HG03457 (cell line): ENCODE measurements at regions not wholly inside any gene's neighbourhood (a gene's known extent, or its start where the extent isn't known, plus 50 kb on each side); places are given as distances from the start of the nearest gene placed in this dataset.
"Not testable (repeated sequence)": the region's sequence is repeated elsewhere in the genome, so short reads cannot be mapped to it uniquely, and the experiment has no call there.

Source experiments
- ATAC-seq: cut with Tn5 transposase; IDR thresholded peaks from one replicate; pipeline ENCODE4 v1.9.1; 2021; ENCODE audit warnings: moderate number of reproducible peaks; ENCODE audit not compliant: unreplicated experiment

DNA sequence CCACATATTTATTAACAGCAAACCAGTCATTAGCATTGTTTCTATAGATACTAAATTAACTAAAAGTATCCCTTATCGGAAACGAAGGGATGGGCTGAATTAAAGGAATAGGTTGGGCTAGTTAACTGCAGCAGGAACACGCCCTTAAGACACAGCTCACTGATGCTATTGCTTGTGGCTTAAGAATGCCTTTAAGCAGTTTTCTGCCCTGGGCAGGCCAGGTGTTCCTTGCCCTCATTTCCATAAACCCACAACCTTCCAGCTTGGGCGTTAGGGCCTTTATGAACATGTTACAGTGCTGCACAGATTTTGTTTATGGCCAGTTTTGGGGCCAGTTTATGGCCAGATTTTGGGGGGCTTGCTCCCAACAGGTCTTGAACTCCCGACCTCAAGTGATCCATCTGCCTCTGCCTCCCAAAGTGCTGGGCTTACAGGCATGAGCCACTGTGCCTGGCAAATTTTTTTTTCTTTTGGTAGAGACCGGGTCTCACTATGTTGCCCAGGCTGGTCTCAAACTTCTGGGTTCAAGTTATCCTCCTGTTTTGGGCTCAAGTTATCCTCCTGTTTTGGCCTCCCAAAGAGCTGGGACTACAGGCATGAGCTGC lies 90.1 kb upstream of the GRIN2A start:
- ATAC-seq, result not testable (repeated sequence)

DNA sequence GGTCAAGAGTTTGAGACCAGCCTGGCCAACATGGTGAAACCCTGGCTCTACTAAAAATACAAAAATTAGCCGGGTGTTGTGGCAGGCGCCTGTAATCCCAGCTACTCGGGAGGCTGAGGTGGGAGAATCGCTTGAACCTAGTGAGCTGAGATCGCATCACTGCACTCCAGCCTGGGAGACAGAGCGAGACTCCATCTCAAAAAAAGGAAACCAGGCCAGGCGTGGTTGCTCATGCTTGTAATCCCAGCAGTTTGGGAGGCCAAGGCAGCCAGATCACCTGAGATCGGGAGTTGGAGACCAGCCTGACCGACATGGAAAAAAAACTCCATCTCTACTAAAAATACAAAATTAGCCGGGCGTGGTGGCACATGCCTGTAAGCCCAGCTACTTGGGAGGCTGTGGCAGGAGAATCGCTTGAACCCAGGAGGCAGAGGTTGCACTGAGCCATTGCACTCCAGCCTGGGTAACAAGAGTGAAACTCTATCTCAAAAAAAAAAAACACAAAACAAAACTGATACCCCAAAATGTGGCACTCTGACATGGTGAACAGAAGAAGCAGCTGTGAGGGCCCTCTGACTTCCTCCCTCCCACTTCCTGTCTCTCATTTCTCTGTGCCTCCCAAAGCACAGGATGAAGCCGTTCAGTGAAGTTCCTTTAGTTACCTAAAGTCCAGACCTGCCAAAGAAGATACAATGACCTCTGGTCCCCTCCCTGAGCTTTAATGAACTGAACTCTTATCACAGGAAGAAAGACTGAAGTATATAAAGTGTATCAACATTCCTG lies 93.2 kb upstream of the GRIN2A start:
- peak; percentile 91 for ATAC-seq

DNA sequence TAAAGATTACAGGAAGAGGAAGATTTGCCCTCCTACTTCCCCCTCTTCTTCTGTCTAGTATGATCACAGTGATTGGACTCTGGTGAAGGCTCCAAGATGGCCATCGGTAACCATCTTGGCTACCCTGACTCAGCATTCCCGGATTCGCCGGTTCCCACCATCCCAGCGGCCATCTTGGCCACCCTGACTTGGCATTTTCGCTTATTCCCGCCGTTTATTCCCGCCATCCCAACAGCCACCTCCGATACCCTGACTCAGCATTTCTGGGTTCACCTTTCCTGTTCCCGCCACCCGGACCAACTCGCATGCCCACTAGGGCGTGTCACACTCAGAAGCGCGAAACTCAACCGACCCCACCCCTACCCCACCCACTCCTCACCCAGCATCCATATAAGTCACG lies 95.4 kb upstream of the GRIN2A start:
- no peak for ATAC-seq

DNA sequence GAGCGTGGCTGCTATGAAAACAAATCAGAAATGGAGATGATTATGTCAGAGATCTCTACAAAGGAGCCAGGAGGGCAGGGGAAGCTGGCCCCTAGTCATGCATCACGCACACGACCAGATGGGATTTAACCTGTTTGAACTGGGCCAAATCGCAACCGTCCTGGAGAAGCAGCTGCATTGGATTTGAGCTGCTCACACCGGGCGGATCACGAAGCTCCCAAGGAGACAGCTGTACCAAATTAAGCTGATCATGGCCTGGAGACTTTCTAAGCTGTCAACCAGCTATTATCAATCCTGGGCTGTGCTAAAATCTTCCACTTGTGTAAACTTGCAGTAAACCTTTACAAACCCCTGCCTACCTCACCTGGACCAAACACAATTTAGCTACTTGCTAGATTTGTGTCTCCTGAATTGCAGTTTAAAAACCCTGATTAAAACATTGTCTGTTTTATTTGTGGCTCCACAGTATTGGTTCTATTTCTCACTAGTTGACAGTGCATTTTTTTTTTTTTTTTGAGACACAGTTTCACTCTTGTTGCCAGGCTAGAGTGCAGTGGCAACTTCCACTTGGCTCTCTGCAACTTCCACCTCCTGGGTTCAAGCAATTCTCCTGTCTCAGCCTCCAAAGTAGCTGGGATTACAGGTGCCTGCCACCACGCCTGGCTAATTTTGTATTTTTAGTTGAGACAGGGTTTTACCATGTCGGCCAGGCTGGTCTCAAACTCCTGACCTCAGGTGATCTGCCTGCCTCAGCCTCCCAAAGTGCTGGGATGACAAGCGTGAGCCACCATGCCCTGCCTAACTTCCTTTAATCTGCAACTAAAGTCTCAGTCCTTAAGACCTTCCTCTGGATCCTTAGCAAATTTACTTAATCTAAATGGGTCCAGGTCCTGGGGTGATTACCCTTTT lies 98.3 kb upstream of the GRIN2A start:
- no peak for ATAC-seq

DNA sequence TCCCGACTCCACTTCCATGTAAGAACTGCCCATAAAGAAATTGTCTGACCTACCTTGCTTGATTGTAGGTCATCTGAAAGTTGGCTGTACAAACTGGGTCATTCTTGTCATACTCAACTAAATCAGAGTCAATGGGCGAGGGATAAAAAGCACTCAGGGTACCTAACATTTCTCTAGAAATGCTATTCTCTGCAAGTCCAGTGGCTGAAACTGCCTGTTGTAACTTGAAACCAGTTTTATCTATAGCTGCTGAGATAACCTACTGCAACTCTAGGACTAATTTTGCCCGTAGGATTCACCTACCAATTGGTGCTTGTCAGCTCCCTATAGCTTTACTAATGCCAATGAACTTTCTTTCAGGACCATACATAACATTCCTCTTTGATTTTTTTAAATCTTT lies 100.1 kb upstream of the GRIN2A start:
- no peak for ATAC-seq

DNA sequence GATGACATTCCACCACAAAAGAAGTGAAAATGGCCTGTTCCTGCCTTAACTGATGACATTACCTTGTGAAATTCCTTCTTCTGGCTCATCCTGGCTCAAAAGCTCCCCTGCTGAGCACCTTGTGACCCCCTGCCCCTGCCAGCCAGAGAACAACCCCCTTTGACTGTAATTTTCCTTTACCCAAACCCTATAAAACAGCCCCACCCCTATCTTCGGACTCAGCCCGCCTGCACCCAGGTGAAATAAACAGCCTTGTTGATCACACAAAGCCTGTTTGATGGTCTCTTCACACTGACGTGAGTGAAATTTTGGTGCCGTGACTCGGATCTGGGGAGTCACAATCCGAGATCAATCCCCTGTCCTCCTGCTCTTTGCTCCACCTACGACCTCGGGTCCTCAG lies 101.0 kb upstream of the GRIN2A start:
- not testable (repeated sequence) for ATAC-seq

DNA sequence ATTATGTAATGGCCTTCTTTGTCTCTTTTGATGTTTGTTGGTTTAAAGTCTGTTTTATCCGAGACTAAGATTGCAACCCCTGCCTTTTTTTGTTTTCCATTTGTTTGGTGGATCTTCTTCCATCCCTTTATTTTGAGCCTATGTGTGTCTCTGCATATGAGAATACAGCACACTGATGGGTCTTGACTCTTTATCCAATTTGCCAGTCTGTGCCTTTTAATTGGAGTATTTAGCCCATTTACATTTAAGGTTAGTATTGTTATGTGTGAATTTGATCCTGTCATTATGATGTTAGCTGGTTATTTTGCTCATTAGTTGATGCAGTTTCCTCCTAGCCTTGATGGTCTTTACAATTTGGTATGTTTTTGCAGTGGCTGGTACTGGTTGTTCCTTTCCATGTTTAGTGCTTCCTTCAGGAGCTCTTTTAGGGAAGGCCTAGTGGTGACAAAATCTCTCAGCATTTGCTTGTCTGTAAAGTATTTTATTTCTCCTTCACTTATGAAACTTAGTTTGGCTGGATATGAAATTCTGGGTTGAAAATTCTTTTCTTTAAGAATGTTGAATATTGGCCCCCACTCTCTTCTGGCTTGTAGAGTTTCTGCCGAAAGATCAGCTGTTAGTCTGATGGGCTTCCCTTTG lies 95.3 kb upstream of the ATF7IP2 start:
- not testable (repeated sequence) for ATAC-seq

DNA sequence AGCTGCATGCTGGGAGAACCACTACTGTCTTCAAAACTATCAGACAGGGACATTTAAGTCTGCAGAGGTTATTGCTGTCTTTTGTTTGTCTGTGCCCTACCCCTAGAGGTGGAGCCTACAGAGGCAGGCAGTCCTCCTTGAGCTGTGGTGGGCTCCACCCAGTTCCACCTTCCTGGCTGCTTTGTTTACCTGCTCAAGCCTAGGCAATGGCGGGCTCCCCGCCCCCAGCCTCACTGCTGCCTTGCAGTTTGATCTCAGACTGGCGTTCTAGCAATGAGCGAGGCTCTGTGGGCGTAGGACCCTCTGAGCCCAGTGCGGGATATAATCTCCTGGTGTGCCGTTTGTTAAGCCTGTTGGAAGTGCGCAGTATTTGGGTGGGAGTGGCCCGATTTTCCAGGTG lies 93.7 kb upstream of the ATF7IP2 start:
- ATAC-seq, result not testable (repeated sequence)

DNA sequence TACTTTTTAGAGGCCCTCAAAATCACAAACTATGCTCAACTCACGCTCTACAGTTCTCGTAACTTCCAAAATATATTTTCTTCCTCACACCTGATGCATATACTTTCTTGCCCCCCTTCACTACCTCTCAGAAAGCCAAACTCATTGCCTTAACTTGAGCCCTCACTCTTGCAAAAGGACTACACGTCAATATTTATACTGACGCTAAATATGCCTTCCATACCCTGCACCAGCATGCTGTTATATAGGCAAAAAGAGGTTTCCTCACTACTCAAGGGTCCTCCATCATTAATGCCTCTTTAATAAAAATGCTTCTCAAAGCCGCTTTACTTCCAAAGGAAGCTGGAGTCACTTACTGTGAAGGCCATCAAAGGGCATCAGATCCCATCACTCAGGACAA lies 92.9 kb upstream of the ATF7IP2 start:
- ATAC-seq, result not testable (repeated sequence)

DNA sequence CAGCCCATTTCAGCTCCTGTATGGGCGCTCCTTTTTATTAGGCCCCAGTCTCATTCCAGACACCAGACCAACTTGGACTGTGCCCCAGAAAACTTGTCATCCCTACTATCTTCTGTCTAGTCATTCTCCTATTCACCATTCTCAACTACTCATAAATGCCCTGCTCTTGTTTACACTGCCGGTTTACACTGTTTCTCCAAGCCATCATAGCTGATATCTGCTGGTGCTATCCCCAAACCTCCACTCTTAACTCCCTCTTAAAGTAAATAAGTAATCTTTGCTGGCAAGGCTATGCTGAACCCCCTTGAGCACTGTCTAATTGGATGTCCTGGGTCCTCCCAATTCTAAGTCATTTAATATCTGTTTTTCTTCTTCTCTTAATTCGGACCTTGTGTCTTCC lies 91.7 kb upstream of the ATF7IP2 start:
- ATAC-seq, result not testable (repeated sequence)

DNA sequence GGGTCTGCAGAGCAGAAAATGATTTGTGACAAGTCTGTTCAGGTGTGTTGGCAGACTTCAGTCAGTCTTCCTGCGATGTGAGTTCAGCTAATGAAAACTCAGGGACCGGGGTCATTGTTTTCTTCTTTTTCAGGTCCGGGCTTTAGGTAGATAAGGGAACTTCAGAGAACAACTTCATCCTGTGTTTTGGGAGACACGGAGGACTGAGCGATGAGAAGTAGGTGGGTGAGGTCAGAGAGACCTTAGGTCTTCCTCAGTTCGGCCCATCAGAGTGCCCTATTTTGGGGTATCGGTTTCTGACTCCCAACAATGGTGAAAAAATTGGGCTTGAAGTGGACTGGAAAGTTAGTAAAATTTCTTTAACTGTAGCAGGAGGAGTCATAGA lies 88.9 kb upstream of the ATF7IP2 start:
- peak; percentile 30 for ATAC-seq

DNA sequence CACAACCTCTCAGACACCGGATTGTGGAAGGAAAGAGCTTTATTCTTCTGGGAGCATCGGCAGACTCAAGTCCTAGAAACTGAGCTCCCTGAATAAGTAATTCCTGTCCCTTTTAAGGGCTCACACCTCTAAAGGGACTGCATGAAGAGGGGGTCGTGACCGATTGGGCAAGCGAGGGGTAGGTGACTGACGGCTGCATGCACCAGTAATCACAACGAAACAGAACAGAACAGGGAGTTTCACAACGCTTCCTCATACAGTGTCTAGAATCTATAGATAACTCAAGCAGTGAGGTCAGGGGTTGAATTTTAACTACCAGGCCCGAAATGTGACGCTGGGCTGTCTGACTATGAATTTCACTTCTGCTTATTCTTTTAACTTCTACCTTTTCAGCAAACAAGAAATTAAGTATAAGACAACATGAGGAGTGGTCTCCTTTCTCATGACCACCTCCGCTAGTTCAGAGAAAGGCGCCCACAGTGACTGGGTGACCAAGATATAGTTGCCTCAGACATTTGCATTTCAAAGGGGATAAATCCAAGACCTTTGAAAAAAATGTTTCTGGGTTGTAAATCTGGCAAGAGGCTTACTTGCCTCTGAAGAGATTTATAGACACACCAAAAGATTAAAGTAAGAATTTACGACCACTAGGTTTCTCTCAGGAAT lies 88.4 kb upstream of the ATF7IP2 start:
- ATAC-seq, result peak; percentile 93

DNA sequence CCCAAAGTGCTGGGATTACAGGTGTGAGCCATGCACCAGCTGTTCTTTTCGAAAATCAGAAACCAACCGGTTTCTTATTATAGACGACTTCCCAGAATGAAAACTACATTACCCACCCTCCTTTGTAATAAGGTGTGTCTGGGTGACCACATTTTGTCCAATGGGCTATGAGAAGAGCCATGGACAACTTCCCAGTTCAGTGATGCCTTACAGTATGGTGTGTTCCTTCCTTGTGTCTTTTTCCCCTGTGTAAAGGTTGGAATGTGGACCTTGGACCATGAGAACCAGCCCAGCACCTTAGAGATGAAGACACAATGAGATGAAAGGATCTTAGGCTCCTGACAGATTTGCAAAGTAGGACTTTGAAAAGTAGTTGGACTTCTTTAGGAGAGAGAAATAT lies 85.0 kb upstream of the ATF7IP2 start:
- ATAC-seq, result no peak

DNA sequence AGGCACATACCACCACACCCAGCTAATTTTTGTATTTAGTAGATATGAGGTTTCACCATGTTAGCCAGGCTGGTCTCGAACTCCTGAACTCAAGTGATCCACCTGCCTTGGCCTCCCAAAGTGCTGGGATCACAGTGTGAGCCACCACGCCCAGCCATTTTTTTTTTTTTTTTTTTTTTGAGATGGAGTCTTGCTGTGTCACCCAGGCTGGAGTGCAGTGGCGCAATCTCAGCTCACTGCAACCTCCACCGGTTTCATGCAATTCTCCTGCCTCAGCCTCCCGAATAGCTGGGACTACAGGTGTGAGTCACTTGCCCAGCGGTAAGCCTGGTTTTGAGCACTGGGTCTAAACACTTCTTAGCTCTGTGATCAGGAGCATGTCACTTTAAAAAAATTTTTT lies 84.3 kb upstream of the ATF7IP2 start:
- not testable (repeated sequence) for ATAC-seq

DNA sequence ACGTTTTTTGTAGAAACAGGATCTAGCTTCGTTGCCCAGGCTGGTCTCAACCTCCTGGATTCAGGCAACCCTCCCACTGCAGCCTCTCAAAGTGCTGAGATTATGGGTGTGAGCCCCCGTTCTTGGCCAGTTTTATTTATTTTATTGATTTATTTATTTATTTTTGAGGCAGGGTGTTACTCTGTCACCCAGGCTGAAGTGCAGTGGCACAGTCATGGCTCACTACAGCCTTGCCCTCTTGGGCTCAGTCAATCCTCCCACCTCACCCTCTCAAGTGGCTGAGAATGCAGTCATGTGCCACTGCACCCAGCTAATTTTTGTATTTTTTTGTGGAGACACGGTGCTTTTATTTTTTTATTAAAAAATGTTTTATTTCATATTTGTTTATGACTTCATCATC lies 79.9 kb upstream of the ATF7IP2 start:
- no peak for ATAC-seq

DNA sequence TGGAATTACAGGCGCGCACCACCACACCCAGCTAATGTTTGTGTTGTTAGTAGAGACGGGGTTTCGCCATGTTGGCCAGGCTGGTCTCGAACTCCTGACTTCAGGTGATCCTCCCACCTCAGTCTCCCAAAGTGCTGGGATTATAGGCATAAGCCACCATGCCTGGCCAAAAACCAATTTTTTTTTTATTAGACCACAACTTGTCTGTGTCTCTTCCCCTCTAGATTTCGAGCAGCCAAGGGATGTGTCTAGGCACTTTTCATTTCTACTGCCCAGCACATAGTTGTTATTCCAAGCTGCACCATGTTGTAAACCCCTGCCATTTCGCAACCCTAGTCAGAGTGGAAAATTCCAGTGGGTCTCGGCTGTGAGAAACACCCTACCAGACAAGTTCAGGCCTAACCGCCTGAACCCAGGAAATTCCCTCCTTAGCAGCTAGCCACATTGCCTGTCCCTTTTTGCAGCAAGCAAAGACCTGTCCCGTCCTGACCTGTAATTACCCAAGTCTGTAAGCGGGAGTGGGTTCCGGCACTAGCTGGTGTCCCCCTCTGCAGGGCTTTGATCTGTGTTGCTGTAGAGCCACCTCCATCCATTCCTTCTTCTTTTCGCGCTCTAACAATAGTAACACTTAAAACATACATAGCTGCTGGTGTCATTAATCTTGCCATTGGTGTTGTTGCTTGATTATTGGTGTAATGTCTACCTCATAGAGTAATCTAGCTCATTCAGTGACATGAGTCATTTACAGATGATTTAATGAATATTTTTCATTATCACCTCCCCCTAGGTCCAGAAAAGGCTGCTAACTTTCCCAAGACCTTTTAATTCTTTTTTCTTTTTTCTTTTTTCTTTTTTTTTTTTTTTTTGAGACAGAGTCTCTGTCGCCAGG lies 77.3 kb upstream of the ATF7IP2 start:
- ATAC-seq, result no peak

DNA sequence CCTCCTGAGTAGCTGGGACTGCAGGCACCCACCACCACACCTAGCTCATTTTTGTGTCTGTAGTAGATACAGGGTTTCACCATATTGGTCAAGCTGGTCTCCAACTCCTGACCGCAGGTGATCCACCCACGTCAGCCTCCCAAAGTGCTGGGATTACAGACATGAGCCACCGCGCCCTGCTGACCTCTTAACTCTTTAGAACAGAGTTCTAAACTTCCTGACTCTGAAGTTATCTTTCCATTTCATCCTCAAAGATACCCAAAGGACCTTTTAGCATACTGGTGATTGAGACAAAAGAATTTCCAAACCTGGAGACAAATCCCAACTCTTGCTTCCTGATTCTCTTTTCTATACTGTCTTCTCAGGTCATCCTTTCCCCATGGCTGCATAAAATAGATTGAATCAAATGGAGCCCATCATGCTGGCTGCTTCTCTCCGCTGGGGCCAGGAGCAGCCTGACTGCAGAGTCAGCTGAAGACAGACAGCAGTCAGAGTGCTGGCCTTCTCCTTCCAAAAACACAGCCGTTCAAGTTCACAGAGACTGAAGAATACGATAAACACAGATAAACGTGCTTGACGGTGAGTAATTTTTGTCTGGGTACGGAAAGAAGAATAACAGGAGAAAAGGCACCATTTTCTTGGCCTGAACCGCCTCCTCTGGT lies 76.5 kb upstream of the ATF7IP2 start:
- no peak for ATAC-seq

DNA sequence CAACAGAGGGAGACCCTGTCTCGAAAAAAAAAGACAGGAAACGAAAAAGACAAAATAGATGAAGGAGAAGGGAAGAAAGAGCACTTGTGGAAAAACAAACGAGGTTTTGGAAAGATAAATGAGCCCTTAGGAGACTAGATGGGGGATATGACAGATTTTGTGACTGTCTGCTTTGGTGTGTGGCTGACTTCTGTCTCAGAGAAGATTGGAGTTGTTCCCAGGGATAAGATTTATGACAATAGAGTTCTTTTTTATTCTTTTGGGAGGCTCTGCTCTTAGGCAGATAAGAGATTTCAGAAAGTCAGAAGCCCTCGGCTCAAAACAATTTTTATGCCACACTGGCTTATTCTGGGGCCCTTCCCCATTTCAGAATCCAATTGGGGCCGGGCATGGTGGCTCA lies 73.9 kb upstream of the ATF7IP2 start:
- ATAC-seq, result no peak
